HG03457 (cell line): ENCODE measurements at regions not wholly inside any gene's neighbourhood (a gene's known extent, or its start where the extent isn't known, plus 50 kb on each side); places are given as distances from the start of the nearest gene placed in this dataset.
"Not testable (repeated sequence)": the region's sequence is repeated elsewhere in the genome, so short reads cannot be mapped to it uniquely, and the experiment has no call there.

ENCODE experiments used
- ATAC-seq: cut with Tn5 transposase; IDR thresholded peaks from one replicate; pipeline ENCODE4 v1.9.1; 2021; ENCODE audit warnings: moderate number of reproducible peaks; ENCODE audit not compliant: unreplicated experiment

GRCh38 chr6:4725136-4725760, 51.0 kb upstream of the CDYL start:
- ATAC-seq, result not testable (repeated sequence)

GRCh38 chr6:4724727-4725126, 51.5 kb upstream of the CDYL start:
- not testable (repeated sequence) for ATAC-seq

GRCh38 chr6:4723383-4723782, 52.8 kb upstream of the CDYL start:
- no peak for ATAC-seq

DNA sequence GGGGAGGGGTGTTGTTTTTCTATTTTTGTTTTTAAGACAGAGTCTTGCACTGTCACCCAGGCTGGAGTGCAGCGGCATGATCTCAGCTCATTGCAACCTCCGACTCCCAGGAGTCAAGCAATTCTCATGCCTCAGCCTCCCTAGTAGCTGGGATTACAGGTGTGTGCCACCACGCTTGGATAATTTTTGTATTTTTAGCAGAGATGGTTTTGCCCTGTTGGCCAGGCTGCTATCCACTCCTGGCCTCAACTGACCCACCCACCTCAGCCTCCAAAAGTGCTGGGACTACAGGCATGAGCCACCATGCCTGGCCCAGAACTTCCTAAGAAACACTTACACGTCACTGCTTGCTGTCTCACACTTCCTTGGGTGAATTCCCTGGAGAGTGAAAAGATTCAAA, 54.8 kb upstream of the CDYL start:
- ATAC-seq, result not testable (repeated sequence)

DNA sequence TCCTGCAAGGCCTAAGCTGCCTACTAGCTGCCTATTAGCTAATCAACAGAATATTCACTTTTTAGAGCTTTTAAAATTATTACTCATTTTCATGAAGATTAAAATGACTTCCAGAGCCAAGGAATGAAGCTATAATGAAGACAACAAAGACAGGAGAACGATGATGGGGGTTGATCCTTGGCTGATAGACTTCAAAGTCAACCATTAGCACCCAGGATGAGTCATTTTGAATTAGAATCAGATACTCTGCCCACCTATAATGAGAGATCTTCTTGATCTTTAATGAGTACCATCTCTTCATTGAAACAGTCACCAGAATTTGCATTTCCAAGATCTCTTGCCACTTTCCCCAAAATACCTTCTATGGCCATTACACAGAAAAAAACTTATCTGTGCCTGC, 56.7 kb upstream of the CDYL start:
- no peak for ATAC-seq

DNA sequence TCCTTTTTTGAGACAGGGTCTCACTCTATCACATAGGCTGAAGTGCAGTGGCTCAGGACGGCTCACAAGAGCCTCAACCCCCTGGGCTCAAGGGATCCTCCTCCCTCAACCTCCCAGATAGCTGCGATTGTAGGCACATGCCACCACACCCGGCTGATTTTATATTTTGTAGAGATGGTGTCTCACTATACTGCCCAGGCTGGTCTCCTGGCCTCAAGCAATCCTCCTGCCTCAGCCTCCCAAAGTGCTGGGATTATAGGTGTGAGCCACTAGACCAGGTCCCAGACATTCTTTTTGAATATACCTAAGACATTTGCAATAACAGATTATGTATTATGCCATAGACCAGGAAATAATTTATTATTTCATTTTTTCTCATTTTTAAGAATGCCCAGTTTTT, 58.3 kb upstream of the CDYL start:
- no peak for ATAC-seq

GRCh38 chr6:4717124-4717523, 59.1 kb upstream of the CDYL start:
- ATAC-seq, result no peak

- ATAC-seq, result no peak
Observed at GRCh38 chr6:4714961-4715501, 61.2 kb upstream of the CDYL start.

GRCh38 chr6:4712291-4712690, 63.9 kb upstream of the CDYL start:
- no peak for ATAC-seq

DNA sequence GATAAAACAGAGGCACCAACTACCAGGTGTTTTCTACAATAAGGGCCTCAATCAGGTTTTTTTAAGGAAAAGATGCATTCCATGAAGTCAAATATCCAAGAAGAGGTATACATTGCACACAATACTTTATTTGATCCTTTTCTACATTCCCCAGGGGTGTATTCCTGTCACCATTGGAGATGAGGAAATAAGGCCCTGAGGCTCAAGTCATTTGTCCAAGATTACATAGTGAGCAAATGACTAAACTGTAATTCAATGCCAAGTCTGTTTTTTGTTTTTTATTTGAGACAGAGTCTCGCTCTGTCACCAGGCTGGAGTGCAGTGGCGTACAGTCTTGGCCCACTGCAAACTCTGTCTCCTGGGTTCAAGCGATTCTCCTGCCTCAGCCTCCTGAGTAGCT, 69.2 kb upstream of the CDYL start:
- ATAC-seq, result no peak

DNA sequence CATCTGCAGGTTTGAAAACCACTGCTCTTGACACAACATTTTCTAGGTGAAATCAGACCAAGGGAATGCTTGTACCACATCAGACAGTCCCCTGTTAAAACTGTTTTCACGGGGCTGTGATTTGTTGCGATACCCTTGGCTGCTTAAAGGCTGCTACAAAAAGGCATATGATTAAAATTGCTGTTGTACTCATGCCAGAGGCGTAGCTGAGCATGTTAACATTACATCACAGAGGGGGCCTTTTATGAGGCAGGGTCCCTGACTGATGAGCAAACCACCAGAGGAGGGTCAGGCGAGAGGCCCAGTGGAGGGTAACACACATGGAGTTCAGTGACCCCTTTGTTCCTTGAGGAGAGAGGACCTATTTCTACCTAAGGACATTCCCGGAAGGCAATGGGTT, 70.4 kb upstream of the CDYL start:
- ATAC-seq, result no peak

DNA sequence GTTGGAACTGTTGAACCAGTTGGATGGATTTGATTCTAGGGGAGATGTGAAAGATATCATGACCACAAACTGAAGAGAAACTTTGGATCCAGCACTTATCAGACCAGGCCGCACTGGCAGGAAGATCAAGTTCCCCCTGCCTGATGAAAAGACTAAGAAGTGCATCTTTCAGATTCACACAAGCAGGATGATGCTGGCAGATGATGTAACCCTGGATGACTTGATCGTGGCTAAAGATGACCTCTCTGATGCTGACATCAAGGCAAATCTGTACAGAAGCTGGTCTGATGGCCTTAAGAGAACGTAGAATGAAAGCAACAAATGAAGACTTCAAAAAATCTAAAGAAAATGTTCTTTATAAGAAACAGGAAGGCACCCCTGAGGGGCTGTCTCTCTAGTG, 72.8 kb upstream of the CDYL start:
- no peak for ATAC-seq

DNA sequence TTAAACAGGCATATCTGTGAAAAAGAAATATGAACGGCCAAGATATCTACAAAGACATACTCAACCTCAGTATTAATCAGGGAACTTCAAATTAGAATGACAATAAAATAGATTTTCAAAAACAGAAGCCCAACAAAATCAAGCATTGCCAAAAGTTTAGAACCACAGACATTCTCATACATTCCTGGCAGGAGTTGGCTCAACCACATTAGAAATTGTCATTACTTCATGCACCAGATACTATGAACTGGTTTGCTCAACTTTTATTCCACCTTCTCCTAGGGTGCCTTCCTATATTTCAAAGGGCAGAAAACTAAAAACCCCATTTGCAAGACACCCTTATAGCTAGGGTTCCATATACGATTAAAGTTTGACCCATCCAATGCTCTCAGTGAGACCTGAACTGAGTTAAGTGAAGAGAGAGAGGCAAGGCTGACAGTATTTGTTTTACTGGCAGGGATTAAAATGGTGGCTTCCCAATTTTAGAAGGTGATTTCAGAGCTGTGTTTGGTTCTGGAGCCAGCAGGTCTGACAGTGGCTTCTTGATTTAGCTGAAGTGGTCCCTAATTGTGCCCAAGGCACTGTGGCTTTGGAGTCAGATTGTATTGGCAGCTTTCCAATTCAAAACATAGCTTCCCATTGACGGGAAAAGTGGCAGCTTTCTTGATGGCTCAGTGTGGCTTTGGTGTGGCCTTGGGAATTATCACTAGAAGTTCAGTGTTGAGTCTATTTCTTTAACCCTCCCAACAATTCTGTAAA, 77.1 kb upstream of the CDYL start:
- ATAC-seq, result no peak

DNA sequence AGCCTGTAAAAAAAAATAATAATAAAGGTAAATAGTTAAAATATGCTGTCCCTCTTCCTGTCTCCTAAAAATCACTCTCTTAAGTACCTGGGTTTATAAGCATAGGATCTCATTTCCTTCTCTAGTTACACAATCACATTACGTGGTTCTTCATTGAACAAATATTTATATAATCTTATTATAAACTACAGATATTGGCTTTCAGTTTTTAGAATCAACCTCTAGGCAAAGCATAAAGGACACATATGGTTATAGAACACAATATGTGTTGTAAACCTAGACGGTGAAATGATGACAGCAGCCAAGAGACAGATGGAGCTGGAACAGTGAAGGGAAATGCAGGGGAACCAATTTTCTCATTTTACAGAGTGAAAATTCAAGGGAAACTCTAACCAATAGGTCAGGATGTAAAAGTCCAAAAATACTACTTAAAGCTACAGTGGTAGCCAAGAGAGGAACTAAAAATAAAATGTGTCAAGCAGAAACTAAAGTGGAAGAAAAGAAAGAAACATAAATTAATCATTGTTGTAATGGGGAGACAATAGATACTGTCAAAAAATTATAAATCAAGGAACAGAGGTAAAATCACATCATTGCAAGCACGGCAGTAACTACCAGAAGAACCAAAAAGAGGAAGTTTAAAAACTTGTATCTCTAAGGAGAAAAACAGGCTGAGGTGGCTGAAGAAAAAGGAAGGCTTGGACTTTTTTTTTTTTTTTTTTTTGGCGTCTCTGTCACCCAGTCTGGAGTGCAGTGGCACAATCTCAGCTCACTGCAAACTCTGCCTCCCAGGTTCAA, 82.8 kb upstream of the CDYL start:
- ATAC-seq, result no peak

DNA sequence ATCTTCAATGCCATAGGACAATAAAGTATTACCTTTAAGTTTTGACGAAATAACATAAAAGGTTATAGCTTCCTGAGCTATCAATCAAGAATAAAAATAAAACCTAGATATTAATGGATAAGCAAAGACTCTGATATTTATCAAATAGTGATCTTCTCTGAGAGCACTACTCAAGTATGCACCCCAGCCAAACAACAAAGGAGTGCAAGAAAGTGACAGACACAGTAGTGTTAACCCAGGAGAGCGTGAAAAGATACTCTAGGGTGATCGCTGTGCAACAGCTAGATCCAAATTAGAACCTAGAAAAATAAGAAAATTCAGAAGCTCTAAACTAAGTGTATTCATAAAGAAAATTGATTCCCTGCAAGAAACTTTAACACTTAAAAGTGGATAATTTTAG, 83.5 kb upstream of the CDYL start:
- ATAC-seq, result no peak

DNA sequence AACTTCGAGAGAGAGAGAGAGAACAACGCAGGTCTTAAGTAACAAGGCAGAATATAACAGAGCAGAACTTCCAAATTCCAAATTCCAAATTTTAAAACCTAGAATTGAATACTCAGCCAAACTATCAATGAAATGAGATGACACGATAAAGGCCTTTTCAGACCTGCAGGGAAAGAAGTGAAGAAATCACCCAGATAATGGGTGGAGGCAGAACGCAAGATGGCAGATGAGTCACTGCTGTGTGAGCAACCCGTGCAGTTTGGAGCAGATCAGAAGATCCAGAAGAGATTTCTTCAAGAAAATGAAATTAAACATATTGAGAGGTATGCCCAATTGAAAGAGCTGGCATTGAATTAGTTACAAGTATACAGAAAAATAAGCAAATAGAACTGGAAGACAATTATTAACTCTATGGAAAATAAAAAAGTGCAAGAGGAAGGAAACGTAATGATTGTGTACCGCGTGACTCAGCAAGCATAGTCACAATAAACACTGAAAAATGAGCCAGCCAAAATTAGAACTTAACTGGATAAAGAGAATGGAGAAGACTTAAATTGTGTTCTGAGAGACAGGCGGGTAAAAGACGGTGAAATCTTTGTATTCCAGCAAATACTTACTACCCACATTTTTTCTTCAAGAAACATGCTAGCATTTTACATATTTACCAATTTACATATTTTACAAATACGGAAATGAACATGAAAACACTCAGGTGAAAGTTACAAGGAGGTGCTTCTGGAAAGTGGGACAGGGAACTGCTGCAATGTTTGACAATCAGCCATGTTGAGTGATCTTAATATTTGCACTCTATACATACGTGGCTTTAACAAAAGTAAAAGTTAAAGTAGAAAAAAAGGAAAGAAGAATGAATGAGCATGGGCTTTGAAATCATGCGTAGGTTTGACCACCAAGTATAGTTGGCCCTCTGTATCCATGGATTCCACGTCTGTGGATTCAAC, 87.9 kb upstream of the CDYL start:
- ATAC-seq, result no peak

GRCh38 chr6:4687656-4687988, 88.6 kb upstream of the CDYL start:
- no peak for ATAC-seq

- no peak for ATAC-seq
Observed at GRCh38 chr6:4682431-4683097, 93.6 kb upstream of the CDYL start.

DNA sequence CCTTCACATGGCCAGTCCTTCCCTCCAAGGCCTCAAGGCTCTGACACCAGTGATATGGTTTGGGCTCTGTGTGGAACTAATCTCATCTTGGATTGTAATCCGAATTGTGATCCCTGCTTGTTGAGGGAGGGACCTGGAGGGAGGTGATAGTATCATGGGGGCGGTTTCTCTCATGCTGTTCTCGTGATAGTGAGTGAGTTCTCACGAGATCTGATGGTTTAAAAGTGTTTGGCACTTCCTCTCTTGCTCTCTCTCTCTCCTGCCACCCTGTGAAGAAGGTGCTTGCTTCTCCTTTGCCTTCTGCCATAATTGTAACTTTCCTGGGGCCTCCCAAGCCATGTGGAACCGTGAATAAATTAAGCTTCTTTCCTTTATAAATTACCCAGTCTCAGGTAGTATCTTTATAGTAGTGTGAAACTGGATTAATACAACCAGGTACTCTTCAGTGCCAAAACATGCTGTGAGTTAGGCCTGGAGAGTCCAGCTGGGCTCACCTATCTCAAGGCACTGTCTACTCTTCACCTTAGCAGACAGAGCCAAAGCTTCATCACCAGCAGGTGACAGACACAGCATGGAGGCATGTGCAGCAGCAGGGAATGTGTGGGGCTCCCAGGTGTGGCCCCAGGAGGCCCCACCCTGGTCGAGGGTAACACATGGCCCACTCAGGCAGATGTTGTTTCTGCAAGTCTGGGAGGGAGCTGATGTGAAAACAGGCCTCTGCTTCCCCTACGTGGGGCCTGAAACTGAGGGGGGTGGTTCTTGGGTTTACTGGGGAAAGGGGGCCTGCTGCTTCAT, 97.5 kb upstream of the CDYL start:
- ATAC-seq, result no peak

DNA sequence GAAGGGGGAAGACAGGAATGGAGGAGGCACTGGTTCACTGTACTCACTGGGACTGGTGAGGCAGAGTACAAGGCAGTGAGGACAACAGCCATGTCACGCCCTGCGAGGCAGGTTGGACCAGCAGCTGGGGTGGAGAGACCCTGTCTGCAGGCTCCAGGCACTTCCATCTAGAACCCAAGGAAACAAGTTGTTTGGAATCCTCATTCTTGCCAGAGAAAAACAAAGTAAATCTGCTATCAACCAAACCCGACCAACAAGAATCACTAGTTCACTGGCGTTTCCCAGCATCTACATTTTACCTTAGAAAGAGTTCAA, 98.5 kb upstream of the CDYL start:
- no peak for ATAC-seq
